Uterus (tissue), 2 donors: ENCODE measurements at regions not wholly inside any gene's neighbourhood (a gene's known extent, or its start where the extent isn't known, plus 50 kb on each side); places are given as distances from the start of the nearest gene placed in this dataset.

Source experiments
- POLR2A ChIP-seq, 2 donors: fragments of 450-650 bp; IDR thresholded peaks; one replicate each; pipeline ENCODE4 v1.6.1; 2016; ENCODE audit warnings: antibody characterized with exemption in 2 of 2, mild to moderate bottlenecking in 1 of 2, moderate library complexity in 1 of 2
- TF ChIP-seq, protein P1 (sequence below), 4 experiments: fragments of 200-600 bp in 2 of 4; fragments of 450-650 bp in 2 of 4; sonication (generic) in 2 of 4; IDR thresholded peaks; one replicate each; pipeline ENCODE4 v1.5.1; 2016 to 2019; ENCODE audit warnings: antibody characterized with exemption in 4 of 4, mild to moderate bottlenecking in 2 of 4, moderate library complexity in 1 of 4

DNA sequence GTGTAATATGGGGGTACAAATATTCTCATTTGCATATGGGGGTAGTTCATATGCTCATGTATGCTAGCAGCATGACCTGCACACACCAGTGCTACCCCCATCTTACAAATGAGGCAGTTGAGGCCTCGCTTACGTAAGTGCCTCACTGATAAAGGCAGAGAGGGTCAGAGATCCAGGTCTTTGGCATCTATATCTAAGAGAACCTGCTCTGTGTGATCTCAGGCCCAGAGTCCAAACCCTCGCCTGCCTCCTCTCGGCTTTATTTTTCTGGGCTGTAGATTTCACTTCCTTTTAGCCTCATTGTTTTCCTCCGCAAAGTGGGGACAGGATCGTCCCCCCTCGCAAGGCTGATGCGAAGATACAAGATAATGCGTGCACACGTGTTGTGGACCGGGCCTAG is 325.2 kb downstream of the MN1 start:
- TF ChIP-seq, protein P1, sequence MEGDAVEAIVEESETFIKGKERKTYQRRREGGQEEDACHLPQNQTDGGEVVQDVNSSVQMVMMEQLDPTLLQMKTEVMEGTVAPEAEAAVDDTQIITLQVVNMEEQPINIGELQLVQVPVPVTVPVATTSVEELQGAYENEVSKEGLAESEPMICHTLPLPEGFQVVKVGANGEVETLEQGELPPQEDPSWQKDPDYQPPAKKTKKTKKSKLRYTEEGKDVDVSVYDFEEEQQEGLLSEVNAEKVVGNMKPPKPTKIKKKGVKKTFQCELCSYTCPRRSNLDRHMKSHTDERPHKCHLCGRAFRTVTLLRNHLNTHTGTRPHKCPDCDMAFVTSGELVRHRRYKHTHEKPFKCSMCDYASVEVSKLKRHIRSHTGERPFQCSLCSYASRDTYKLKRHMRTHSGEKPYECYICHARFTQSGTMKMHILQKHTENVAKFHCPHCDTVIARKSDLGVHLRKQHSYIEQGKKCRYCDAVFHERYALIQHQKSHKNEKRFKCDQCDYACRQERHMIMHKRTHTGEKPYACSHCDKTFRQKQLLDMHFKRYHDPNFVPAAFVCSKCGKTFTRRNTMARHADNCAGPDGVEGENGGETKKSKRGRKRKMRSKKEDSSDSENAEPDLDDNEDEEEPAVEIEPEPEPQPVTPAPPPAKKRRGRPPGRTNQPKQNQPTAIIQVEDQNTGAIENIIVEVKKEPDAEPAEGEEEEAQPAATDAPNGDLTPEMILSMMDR (IDR thresholded peaks at IDR 0.05) = no peak
- no peak for TF ChIP-seq POLR2A (IDR thresholded peaks at IDR 0.05)
